ENCODE measurements at regions not wholly inside any gene's neighbourhood (a gene's known extent, or its start where the extent isn't known, plus 50 kb on each side); places are given as distances from the start of the nearest gene placed in this dataset.

DNA sequence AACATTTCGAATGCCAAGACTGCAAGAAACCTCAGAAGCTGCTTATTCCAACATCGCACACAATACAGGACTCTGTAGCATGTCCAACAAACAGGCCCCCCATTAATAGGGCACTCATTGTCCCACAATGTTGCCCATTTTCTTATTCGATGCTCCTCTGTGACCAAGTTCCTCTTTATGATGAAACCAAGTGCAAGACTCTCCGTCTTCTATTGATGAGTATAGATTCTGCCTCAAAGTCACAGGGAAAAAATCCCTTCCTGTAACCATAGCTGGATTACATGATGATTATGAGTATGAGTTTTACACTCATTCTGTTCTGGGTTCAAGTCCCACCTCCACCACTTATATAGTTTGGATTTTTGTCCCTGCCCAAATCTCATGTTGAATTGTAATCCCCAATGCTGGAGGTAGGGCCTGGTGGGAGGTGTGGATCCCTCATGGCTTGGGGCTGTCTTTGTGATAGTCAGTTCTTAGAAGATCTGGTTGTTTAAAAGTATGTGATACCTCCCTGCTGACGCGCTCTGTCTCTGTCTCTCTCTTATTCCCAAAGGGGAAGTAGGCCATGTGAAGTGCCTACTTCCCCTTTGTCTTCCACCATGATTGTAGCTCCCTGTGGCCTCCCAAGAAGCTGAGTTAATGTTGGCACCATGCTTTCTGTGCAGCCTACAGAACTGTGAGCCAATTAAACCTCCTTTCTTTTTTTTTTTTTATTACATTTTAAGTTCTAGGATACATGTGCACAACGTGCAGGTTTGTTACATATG, 148.7 kb downstream of the OSR1 start:
- H3K27ac Mint-ChIP-seq (ENCODE audit: unreplicated experiment), result no peak overlapping the region
- H3K4me1 Mint-ChIP-seq, result no peaks in the 10 kb centered on the region
- no peaks in the 10 kb centered on the region for H3K9me3 Mint-ChIP-seq
- no peaks in the 10 kb centered on the region for H3K36me3 Mint-ChIP-seq (ENCODE audit: low read depth)
- DNase-seq (ENCODE audit: low read depth, low spot score), result no peak
- H3K4me3 Mint-ChIP-seq, result no peak overlapping the region
- TF ChIP-seq CTCF (conservative IDR thresholded peaks at IDR 0.05), result no peak
- no peaks in the 10 kb centered on the region for H3K27me3 Mint-ChIP-seq (ENCODE audit: low read depth)

GRCh38 chr2:19208479-19209199, 149.8 kb downstream of the OSR1 start:
- no peak for DNase-seq (ENCODE audit: low read depth, low spot score)
- Mint-ChIP-seq H3K27ac (ENCODE audit: unreplicated experiment) (no peak overlapping the region), H3K9me3 (no peaks in the 10 kb centered on the region), H3K4me3 (no peak overlapping the region), H3K27me3 (ENCODE audit: low read depth) (no peaks in the 10 kb centered on the region), H3K4me1 (no peaks in the 10 kb centered on the region), H3K36me3 (ENCODE audit: low read depth) (no peaks in the 10 kb centered on the region)
- no peak for TF ChIP-seq CTCF (conservative IDR thresholded peaks at IDR 0.05)

DNA sequence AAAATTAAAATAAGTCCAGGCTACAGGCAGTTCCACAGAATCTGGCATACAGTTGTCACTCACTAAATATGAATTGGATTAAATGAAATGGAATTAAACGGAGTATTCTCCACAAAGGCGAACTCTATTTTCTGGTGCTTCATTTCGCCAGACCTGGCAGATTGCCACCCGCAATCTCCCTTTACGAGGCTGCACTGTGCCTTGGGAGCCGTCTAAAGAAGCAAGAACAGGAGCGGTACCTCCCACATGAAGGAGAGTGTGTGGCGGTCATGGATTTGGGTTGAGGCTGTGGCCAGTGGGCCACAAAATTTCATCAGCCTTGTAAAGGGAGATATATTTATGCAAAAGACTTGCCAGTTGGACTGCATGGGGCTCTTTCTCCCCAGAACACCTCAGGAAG, 151.0 kb downstream of the OSR1 start:
- H3K9me3 Mint-ChIP-seq, result no peaks in the 10 kb centered on the region
- no peaks in the 10 kb centered on the region for H3K36me3 Mint-ChIP-seq (ENCODE audit: low read depth)
- TF ChIP-seq CTCF (conservative IDR thresholded peaks at IDR 0.05), result no peak
- H3K27me3 Mint-ChIP-seq (ENCODE audit: low read depth), result no peaks in the 10 kb centered on the region
- H3K4me3 Mint-ChIP-seq, result no peak overlapping the region
- no peak for DNase-seq (ENCODE audit: low read depth, low spot score)
- H3K4me1 Mint-ChIP-seq, result no peaks in the 10 kb centered on the region
- no peak overlapping the region for H3K27ac Mint-ChIP-seq (ENCODE audit: unreplicated experiment)

DNA sequence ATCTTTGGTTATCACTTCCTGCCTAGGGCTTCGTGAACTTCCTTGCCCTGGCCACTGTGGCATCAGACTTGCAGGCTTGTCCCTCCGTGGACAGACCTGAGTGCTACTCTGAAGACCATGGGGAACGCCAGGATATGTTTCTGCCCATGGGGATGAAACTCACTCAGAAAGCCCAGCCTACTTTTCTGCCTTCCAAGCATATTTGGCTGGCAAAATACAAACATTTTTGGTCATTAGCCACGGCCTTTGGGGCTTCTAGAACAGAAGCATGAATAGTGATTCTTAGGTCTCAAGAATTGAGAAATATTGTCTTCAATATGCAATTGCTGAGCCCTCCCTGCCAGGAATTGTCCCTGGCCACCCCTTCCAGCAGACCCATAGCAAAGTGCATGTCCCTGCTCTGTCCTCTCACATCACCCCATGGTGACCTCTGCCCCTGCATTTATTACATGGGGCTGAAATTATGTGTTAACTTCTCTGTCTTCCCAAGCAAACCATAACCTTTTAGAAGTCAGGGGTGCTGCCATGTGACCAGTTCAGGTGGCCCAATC, 152.4 kb downstream of the OSR1 start:
- H3K36me3 Mint-ChIP-seq (ENCODE audit: low read depth), result no peaks in the 10 kb centered on the region
- no peaks in the 10 kb centered on the region for H3K9me3 Mint-ChIP-seq
- no peaks in the 10 kb centered on the region for H3K27me3 Mint-ChIP-seq (ENCODE audit: low read depth)
- no peaks in the 10 kb centered on the region for H3K4me1 Mint-ChIP-seq
- no peak for DNase-seq (ENCODE audit: low read depth, low spot score)
- TF ChIP-seq CTCF (conservative IDR thresholded peaks at IDR 0.05), result no peak
- no peak overlapping the region for H3K4me3 Mint-ChIP-seq
- peak overlapping the region; percentile 57 for H3K27ac Mint-ChIP-seq (ENCODE audit: unreplicated experiment)

- no peaks in the 10 kb centered on the region for H3K9me3 Mint-ChIP-seq
- TF ChIP-seq CTCF (conservative IDR thresholded peaks at IDR 0.05), result no peak
- no peak overlapping the region for H3K4me3 Mint-ChIP-seq
- H3K27ac Mint-ChIP-seq (ENCODE audit: unreplicated experiment), result no peak overlapping the region
- no peak for DNase-seq (ENCODE audit: low read depth, low spot score)
- no peaks in the 10 kb centered on the region for H3K4me1 Mint-ChIP-seq
- no peaks in the 10 kb centered on the region for H3K36me3 Mint-ChIP-seq (ENCODE audit: low read depth)
- no peaks in the 10 kb centered on the region for H3K27me3 Mint-ChIP-seq (ENCODE audit: low read depth)
Measured at GRCh38 chr2:19203866-19204265, 154.6 kb downstream of the OSR1 start.

Measured in neural crest cell (in vitro differentiated cells).